Sigmoid colon (tissue), 3 donors: ENCODE measurements at regions not wholly inside any gene's neighbourhood (a gene's known extent, or its start where the extent isn't known, plus 50 kb on each side); places are given as distances from the start of the nearest gene placed in this dataset.

Experiments
- CTCF ChIP-seq, 4 experiments: fragments of 450-650 bp in 3 of 4; fragments of 200-600 bp in 1 of 4; IDR thresholded peaks; one replicate each; pipeline ENCODE4 v1.5.1; 2016 to 2019; ENCODE audit warnings: antibody characterized with exemption in 4 of 4, mild to moderate bottlenecking in 3 of 4, moderate library complexity in 2 of 4
- POLR2A ChIP-seq, 2 donors: fragments of 450-650 bp; IDR thresholded peaks; one replicate each; pipeline ENCODE4 v1.6.1; 2016; ENCODE audit warnings: antibody characterized with exemption in 2 of 2, mild to moderate bottlenecking in 2 of 2, moderate library complexity in 2 of 2

- TF ChIP-seq POLR2A (IDR thresholded peaks at IDR 0.05), result no peak
- TF ChIP-seq CTCF (IDR thresholded peaks at IDR 0.05), result no peak
These were observed 165.8 kb upstream of the ROPN1 start for GRCh38 chr3:124157748-124158147.
